HFF-Myc (cell line): ENCODE measurements at regions not wholly inside any gene's neighbourhood (a gene's known extent, or its start where the extent isn't known, plus 50 kb on each side); places are given as distances from the start of the nearest gene placed in this dataset.

ENCODE experiments used
- DNase-seq: peaks from one replicate; pipeline ENCODE4 v3.0.0-alpha.2; 2011; ENCODE audit warnings: low read depth; ENCODE audit errors: extremely low read depth
- H3K4me3 ChIP-seq: replicated peaks from 2 replicates; pipeline ENCODE4 v1.5.1; 2011; ENCODE audit warnings: low read depth, mild to moderate bottlenecking, control low read depth, low read length
- TF ChIP-seq, protein P1 (sequence below): IDR thresholded peaks from 2 replicates; pipeline ENCODE4 v1.5.1; 2012; ENCODE audit warnings: mild to moderate bottlenecking, low read depth, low read length, control low read depth; ENCODE audit errors: missing control alignments

DNA sequence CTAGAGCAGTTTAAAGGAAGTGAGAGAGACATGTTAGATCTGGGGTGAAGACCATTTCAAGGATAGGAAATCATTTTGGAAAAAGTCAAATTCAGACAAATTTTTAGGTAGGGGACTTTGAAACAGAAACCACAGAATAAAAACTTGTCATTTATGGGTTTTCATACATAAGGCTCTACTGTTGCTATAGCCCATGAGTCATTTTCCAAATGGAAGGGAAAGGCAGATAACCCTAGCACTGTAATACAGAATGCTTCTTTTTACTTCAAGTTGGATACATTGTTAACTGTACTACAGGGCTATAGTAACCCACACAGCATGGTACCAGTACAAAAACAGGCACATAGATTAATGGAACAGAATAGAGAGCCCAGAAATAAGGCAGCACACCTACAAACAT lies 455.4 kb downstream of the EBF1 start:
- TF ChIP-seq, protein P1, sequence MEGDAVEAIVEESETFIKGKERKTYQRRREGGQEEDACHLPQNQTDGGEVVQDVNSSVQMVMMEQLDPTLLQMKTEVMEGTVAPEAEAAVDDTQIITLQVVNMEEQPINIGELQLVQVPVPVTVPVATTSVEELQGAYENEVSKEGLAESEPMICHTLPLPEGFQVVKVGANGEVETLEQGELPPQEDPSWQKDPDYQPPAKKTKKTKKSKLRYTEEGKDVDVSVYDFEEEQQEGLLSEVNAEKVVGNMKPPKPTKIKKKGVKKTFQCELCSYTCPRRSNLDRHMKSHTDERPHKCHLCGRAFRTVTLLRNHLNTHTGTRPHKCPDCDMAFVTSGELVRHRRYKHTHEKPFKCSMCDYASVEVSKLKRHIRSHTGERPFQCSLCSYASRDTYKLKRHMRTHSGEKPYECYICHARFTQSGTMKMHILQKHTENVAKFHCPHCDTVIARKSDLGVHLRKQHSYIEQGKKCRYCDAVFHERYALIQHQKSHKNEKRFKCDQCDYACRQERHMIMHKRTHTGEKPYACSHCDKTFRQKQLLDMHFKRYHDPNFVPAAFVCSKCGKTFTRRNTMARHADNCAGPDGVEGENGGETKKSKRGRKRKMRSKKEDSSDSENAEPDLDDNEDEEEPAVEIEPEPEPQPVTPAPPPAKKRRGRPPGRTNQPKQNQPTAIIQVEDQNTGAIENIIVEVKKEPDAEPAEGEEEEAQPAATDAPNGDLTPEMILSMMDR = no peak
- no peak overlapping the region for H3K4me3 ChIP-seq
- no peak for DNase-seq

DNA sequence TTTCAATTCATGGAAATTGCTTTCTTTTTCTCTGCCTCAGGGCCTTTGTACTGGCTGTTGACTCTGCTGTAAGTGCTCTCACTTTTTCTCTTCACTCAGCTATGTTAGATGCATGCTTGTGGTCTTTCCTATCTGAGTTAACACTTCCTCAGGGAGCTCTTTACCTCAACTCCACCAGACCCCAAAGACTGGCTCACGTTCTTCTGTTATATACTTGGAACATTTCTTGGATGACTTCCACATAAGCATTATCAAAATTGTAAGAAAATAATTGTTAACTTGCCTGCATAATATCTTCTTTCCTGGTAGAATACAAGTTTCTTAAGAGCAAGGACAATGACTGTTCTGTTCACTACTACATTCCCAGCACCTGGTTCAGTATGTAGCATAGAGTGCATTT lies 455.9 kb downstream of the EBF1 start:
- H3K4me3 ChIP-seq = no peak overlapping the region
- no peak for DNase-seq
- TF ChIP-seq, protein P1 = no peak

DNA sequence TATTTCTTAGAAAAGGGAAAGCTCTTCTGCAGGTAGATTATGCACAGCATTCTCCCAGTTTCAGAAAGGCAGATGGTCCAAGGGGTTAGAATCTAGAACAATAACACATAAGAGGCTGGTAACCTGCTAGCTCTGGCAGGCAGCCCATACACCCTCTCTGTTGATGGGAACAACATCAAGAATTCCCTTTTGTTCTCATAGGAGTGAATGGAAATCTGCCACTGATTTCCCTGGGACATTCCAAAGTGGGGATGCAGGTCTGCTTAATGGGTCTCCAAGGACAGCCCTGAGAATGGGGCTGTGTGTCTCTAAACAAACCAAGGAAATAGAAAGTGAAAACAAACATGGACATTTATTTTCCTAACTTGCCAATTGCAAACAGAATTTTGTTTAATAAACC lies 456.8 kb downstream of the EBF1 start:
- TF ChIP-seq, protein P1 = no peak

DNA sequence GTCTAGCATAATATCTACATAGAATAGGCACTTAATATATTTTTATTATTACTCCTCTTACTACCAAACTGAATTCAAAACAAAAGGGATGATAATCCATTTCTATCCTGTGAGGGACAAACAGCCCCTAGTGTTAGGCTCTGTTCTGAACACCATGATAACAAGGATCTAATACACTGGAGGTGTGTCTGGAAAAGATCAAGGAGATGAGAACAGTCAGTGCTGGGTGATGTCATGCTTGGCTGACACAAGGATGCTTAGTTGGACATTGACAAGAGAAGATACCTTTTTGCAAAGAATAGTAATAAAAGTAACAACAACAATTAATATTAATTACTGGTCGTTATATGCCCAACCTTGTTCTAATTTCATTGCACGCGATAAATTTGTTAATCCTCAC lies 458.7 kb downstream of the EBF1 start:
- TF ChIP-seq, protein P1 = no peak
- H3K4me3 ChIP-seq = no peak overlapping the region
- DNase-seq = no peak

More for the DNA sequence above, 456.8 kb downstream of the EBF1 start:
- no peak for DNase-seq
- H3K4me3 ChIP-seq = no peak overlapping the region

DNA sequence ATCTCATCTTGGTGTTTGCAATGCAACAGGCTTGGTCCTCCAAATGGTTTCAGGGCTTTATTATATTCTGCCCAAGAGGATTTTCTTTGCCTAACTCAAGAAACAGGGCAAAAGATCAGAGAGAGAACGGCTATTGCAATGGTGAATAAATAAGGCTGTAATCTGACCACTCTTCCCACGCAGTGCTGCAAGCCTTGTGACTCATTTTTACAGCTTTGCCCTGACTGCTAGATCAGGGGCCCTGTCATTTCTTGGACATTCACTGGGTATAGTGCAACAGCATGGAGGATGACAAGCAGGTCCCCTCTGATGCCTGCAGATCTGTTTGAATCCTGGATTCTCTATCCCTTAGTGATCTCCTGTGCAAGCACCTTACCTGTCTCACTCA lies 459.1 kb downstream of the EBF1 start:
- TF ChIP-seq, protein P1 = no peak
- H3K4me3 ChIP-seq = no peak overlapping the region
- no peak for DNase-seq

DNA sequence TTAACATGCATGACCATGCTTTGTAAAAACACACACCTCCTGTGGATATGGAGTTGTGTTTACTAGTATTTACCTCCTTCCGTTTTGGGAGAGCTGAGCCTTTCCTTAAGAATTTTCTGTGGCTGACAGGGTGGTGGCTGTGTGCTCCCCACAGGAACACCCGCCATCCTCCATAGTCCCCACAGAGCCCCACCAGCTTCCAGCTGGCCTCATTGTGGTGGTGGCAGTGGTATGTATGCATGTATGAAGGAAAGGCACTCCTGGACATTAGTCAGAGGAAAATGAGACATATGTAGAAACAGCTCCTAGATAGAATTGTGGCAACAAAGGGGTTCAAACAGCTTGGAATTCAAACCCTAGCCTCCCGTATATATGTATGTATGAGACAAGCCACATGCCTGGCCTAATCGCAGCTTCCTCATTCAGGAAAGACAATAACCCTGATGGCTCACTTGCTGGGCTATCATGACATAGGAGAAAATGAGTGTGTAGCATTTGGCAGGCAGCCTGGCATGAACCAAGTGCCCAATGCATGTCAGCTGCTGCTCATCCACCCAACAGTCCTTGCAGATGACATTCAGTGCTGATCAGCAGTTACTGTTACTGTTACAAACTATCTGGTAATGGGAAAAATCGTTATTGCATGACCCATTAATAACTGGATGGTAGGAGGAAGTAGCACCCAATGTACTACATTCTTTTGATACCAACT lies 459.7 kb downstream of the EBF1 start:
- TF ChIP-seq, protein P1 = no peak

DNA sequence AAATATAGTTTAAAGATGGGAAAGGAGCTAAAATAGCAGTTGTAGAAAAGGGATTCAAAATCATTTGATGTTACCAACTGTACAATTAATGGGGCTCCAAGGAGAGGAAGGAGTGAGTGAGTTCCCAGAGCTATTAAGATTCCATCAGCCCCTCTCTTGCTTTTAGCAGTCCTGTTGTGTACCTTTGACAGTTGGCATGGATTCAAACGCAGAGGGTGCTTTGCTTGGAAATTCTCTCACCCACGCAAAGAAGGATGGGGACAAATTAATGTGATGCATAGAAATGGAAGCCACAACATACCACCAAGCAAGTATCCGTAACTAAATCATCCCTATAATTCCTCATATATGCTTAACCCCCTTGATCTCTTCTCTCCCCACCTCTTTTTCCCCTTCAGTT lies 461.3 kb downstream of the EBF1 start:
- TF ChIP-seq, protein P1 = no peak

More for the DNA sequence above, 459.7 kb downstream of the EBF1 start:
- DNase-seq = no peak
- no peak overlapping the region for H3K4me3 ChIP-seq

More for the DNA sequence above, 461.3 kb downstream of the EBF1 start:
- DNase-seq = no peak
- no peak overlapping the region for H3K4me3 ChIP-seq
